NCI-H82 treated with DMSO at 0.1 percent for 48 hours (cell line): ENCODE measurements at regions not wholly inside any gene's neighbourhood (a gene's known extent, or its start where the extent isn't known, plus 50 kb on each side); places are given as distances from the start of the nearest gene placed in this dataset.
A peak's percentile ranks its signal among the peaks of the same experiment; 100 is the strongest.
"Not testable (repeated sequence)": the region's sequence is repeated elsewhere in the genome, so short reads cannot be mapped to it uniquely, and the experiment has no call there.

Experiments
- DNase-seq: peaks from one replicate; lab custom pipeline; 2025; ENCODE audit not compliant: unreplicated experiment; lab: John Stamatoyannopoulos, UW

DNA sequence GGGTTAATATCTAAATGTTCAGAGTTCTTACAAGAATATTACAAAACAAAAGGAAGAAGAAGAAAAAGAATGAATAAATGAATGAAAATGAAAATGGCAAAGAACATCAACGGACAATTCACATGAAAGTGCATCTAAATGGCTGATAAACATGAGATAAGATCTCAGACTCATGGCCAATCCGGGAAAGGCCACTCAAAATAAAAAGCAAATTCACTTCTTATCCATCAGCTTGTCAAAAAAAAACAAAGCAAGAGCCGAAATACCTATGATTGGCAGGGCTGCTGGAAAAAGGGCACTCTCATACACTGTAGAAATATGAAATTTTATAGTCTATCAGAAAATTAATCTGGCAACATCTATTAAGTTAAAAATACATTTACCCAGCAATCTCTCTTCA, 103.6 kb upstream of the EDEM3 start:
- DNase-seq = no peak

DNA sequence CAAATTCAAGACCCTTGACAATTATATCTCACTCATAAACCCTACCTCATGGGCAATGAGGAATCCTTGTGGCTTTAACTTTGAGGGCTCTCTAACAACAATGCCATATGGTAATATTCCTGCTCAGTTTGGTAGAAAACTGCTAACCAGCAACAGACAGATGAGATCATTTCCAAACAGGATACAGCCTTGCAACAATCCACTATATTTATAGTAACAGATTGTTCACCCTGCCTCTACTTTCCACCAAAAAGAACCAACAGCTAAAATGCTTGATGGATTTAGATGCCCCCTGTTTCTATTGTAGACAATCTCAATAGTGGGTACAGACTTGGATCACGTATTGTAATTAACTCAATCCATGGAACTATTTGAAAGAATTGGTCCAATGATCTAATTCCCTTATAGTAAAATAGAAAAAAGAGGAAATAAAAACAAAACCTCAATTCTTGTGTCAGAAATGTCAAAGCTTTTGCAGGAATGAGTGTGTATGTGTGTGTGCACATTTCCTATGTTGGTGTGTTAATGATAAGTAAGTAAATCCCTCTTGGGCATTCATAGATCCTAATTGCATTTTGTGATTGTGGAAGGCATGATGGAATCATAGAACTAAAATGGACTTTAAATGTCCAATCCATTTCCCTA, 100.0 kb upstream of the EDEM3 start:
- no peak for DNase-seq

DNA sequence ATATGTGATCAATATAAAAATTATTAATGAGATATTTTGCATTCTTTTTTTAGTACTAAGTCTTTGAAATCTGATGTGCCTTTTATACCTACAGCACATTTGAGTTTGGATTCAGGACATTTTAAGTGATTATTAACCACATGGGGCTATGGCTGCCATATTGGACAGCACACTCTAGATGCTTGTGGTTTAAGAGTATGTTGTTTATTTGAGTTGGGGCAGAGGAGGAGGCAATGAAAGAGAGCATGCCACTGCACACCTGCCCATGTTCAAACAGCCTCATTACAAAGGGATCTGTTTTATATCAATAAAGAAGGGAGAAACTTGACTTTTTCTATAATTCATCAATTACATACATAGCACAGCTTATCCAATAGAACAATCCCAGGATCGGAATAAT, 99.4 kb upstream of the EDEM3 start:
- DNase-seq = no peak

DNA sequence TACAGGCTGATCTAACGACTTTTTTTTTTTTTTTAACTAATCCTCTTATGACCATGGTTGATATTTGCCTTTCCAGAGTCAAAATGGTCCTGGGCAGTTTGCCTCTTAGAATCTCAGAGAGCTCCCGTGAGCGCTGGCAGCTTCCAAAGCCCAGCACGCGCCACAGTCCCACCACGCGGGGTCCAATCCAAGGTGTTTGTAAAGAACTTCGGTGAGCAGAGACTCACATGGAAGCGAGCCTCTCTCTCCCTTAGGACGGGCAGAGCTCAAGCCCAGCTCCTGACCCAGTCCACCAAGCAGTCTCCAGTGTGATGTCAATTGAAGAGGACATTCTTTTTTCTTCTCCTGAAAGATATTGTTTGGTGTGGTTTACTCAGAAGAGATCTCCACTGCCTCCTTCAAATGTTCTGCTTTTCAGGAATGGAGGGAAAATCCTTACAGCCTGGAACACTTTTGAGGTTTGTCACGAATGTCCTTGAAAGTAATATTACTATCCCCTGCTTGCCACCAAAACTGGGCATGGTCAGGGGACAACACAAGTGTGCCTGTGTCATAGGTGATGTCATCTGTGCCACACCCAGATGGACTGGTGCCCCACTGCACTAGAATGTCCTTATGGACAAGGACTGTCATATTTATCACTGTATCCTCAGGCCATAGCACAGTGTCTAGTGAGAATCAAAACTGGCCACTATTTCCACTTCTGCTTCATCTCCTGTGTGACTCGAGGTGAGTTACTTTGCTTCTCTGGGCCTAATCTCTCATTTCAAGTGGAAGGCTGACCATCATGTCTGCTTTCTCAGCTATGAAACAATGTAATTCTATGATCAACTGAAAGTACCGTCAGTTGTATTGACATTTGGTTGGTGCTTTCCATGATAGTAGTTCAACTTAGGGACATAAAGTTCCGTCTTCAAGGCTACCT, 97.4 kb upstream of the EDEM3 start:
- no peak for DNase-seq

DNA sequence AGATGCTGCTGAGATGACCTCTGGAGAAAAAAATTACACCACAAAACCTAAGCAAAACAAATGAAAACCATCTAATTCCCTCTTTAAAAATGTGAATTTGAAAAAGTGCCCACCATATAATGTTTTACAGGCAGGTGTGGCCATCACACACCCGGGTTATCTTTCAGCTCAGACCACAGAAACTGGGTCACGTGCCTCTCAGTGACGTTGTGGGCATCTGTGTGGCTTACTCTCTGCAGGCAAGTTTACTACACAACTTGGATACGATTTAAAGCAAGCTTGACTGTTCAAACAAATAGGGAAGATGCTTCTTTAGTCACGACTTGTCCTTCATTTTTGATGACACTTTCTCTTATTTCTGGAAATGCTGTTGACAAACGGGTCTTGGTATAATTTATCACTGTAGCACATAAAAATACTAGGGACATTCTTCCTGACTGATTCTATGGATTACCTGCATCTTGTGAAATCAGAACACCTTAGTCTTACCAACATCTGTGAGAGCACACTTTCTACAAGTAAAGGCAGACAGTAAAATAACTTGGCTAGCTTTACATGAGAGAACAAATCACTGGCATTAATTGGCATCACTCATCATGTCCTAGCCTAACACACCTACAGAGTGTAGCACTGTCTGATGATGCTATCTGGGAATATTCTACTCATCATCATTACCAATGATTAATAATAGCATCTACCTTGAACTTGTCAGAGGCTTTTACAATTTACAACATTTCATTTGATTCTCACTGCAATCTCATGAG, 89.3 kb upstream of the EDEM3 start:
- no peak for DNase-seq

DNA sequence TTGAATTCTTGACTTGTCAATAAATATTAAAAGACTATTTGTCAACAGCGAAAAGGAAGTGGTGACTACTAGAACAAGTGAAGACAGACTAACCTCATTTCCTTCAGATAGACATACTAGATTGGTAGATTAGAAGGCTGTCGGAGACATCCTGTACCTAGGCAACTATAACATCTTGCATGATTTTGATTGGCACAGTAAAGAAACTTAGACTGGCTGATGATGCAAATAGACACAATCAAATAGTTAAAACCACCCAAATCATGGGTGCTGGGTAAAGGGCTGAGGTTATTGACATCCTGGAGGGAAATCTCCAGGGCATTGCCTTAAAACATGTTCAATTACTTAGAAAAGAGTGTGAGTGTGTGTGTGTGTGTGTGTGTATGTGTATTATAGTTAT, 85.9 kb upstream of the EDEM3 start:
- DNase-seq = no peak

DNA sequence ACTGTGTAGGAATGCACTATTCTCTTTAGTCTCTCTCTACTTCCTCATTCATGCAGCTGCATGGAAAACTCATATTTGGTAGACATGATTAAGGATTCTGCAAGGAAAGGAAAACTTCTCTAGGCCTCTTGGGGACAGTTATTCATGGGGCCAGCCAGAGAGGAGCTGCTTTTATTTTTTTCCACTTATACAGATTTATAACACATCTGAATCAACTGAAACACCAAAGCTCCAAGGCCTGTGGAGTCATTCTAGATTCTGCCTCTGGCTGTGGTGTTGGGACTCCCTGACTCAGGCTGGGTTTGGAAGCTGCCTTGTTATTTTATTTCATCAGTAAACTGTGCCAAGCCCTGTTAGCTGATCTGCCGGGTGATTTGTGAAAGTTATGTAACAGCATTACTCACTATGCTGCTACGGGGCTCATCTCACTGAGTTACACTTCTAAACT, 83.9 kb upstream of the EDEM3 start:
- DNase-seq = no peak

DNA sequence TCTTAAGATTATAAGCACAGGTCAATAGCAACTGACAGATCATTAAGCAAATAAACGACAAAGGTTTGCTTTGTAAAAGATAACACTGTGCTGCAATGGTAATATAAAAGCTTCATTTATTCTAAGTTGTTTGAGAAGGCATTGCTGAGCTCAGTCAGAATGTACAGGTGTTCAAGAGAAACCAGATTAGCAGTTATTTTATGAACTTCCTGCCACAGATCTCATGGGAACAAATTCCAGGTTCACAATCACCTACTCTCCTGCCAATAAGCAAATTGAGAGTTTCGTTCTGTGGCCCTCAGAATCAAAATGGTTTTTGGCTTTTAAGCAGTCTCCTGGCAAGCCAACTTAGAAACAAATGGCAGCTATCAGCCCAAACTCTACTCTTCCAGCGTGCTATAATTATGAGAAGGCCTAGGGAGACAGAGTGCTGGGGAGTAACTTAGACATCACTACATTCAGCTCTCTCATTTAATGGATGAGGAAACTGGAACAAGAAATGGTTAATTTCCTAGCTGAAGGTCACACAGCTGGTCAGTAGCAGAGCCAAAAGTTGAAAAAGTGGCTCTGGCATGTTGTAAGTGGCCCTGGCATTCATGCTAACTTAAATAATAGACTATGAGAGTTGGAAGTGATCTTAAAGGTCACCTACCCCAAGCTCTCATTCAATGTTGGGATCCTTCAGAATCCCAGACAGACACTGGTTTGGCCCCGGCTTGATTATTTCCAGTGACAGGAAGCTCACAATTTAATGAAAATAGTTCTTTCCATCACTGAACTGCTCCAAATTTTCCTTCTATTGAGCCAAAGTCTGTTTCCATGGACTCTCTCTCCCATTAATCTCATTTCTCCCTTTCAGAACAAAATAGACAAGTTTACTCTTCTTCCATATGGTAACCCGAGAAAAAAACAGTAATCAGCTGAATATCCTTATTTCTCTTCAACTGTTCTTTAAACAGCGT, 82.6 kb upstream of the EDEM3 start:
- DNase-seq = no peak

DNA sequence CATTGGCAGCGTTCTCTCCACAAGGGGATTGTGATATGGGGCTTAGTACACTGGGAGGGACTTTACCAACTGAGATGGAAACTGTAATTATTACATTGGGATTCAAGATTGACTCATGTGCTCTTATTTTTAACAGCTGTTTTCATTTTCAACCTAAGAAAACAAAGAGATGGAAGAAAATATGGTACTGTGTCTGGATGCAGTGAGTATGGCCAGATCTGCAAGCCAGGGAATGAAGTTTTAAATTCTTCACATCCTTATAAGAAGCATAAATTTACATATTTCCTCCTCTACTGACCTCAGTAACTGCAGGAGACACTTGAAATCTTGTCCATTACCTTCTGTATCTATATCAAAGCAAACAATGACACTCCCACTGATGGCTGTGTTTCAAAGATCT, 81.5 kb upstream of the EDEM3 start:
- no peak for DNase-seq

DNA sequence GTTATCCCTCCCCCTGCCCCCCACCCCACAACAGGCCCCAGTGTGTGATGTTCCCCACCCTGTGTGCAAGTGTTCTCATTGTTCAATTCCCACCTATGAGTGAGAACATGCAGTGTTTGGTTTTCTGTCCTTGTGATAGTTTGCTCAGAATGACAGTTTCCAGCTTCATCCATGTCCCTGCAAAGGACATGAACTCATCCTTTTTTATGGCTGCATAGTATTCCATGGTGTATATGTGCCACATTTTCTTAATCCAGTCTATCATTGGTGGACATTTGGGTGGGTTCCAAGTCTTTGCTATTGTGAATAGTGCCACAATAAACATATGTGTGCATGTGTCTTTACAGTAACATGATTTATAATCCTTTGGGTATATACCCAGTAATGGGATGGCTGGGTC, 79.3 kb upstream of the EDEM3 start:
- DNase-seq = not testable (repeated sequence)

DNA sequence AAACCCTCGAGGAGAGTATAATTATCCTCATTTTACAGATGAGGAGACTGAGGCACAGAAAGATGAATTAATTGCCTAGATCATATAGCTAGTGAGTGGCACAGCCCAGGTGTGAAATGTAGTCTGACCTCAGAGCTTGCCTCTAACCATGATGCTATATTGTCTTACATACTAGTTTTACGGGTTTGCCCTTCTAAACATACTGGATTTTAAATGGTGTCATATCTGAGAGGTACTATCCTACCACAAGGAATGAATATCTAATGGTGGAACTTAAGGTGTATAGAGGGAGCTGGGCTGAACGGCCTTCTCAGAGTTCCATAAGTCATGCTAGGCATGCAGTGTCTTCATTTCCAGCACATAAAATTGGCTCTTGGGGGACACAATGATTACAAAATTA, 77.9 kb upstream of the EDEM3 start:
- DNase-seq = no peak

DNA sequence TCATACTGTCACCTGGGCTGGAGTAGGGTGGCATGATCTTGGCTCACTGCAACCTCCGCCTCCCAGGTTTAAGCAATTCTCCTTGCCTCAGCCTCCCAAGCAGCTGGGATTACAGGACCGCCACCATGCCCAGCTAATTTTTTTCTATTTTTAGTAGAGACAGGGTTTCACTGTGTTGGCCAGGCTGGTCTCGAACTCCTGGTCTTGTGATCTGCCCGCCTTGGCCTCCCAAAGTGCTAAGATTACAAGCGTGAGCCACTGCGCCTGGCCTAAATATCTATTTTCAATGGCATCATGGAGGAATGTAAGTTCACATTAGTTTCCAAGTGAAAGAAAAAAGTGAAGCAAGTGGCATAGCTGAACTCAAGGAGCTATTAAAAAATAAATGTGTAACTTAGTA, 74.8 kb upstream of the EDEM3 start:
- not testable (repeated sequence) for DNase-seq

DNA sequence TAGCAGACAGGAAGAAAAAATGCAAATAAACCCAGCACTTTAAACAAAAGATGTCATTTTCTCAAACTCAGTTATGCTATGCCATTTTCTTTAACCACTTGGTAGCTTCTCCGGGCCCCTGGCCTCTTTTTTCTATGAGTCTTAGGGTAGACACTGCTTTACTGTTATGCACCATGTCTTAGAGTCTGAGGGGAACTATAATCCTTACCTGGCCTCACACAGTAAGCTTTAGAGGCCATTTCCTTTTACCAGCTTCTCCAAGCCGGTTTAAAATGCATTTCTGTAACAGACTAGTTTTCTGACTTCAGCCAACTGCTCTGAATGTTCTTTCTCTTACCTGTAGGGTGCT, 73.7 kb upstream of the EDEM3 start:
- no peak for DNase-seq

DNA sequence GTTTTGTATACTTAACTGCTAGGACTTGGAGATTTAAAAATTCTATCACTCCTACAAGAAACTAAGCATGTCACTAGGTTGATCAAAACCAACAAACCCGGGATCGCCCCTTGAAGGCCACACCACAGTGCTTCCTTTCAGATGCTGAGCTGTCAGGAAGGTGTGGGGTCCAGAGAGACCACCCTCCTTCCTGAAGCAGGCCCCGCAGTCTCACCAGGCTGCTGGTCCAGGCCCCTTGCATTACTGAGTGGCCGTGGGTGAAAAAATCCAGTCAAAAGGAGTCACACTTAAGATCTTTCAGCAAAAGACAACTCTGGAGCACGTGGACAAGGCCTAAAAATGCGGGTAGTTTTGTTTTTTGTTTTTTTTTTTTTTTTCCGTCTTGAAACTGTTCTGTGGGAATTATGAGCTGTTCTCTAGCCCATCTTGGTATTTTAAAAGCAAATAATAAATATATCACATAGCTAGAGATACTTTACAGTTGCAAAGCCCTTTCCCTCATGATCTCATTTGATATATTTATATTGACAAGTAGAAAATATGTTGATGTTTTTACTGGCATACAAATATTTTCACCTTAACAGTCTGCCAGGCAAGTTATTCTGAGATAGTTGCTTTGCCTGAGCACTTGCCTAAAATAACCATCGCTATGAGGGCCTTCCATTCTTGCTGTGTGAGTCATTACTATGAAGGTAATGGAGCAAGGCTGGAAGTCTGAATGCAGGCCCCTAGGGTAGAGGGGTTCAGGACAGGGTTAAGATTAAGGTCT, 73.1 kb upstream of the EDEM3 start:
- DNase-seq = no peak

DNA sequence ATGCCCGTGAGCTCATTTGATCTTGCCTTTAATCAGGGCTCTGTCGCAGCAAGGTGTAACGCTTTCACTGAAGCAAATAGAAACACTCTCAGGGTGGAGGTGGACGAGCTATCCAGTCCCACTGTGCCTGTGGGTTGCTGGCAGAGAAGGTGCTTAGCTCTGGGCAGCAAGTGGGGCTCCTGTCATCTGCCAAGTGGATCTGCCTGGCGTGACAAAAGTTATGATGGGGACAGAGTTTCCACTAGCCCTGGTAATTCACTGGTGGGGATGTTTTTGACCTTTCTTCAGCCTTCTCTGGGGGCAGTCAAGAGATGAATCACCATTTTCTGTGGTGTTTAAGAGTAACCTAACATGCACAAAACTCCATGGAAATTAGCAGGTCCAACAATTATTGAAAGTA, 71.3 kb upstream of the EDEM3 start:
- DNase-seq = no peak

DNA sequence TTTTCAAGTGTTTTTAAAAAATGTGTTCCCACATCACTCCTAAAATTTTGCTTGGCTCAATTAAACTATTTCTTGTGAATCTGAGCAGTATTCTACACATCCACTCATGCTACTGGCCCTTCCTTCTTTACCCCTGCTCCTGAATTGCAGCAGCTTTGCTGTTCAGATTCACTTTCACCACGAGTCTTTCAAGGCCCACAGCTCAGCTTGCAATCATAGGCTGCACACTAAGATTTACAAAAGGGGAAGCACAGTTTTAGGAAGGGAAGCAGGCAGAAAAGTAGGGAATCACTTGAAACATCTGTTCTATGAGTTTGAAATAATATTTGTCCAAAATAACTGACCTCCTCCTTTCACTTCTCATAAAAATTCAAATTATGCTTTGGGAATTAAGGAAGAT, 70.9 kb upstream of the EDEM3 start:
- DNase-seq = no peak

DNA sequence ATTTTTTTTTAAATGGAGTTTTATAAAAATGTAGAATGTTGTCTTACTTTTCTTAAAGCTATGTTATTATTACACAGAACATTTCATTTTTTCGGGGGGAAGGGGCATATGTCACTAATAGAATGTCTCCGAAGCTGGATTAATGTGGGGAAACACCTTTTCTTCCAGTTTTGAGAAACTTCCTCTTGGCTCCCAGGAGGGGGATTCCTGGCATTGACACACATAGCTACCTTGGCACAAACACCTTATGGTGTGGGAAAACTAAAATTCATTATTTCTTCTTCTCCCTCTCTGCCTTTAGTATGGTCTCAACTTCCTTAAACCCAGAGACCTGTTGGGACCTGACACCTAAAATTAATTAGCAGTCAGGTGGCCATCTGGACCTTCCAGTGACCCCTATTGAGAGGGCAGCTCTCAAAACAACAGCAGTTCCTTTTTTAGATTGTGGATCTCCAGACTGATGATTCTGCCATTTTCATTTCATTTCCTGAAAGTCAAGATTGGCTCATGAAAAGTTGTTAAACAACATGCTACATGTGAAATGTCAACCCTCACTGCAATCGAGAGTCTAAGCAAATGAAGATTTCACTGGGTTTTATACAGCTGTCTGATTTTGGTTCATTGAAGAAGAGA, 70.1 kb upstream of the EDEM3 start:
- DNase-seq = no peak

DNA sequence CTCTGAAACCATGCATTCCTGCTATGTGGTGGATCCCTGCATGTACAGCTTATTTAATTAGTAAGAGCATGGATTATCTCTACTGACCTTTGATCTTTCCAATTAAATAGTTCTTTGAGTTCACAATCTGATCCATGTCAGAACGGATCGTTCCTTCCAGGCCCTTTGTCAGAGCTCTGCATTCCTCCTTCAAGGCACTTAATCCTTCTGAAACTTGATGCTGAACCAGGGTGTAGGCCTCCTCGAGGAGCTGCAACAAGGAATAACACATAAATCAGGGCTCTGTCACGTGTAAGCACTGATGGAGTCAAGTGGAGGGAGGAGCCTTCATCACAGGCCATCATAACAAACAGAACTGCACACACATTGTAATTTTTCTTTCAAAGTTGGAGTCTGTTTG, 68.4 kb upstream of the EDEM3 start:
- peak; percentile 64 for DNase-seq

DNA sequence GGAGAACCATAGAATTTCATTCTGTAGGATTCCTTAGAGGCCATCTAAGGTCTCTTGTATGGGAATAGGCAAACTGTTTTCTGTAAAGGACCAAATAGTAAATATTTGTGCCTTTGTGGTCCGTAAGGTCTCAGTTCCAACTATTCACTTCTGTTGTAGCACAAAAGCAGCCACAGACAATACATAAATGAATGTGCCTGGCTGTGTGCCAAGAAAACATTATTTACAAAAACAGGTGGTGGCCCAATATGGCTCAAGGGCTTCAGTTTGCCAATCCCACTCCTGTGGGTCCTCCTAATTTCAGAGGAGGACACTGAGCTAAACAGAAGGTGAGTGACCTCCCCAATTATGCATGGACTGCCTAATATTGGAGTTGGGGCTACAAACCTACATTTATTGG, 67.6 kb upstream of the EDEM3 start:
- no peak for DNase-seq

DNA sequence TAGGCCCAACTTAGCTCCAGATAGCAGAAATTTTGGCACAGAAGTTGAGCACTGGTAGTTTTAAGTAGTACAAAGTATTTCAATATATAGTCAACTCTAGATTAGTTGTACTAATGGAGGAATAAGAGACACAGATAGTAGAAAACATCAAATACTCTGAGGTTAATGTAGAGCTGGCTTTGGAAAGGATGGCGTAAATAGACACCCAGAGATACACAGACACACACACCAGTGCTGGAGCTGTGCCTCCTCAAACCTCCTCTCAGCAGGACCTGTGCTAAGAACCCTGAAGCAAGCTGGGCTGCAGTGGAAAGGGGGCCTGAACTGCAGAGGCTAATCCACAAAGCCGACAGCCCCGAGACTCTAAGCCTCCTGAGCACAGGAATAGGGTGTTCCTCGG, 67.0 kb upstream of the EDEM3 start:
- DNase-seq = no peak
